Neural cell (in vitro differentiated cells): ENCODE measurements at regions not wholly inside any gene's neighbourhood (a gene's known extent, or its start where the extent isn't known, plus 50 kb on each side); places are given as distances from the start of the nearest gene placed in this dataset.

Experiments used
- EP300 ChIP-seq: fragments of 450-650 bp; conservative IDR thresholded peaks from 2 replicates; pipeline ENCODE4 v1.6.1; 2014; ENCODE audit warnings: antibody characterized with exemption, mild to moderate bottlenecking, moderate library complexity; ENCODE audit not compliant: poor library complexity, severe bottlenecking
- EZH2 ChIP-seq: fragments of 200-600, 300-800 bp; shearing (Covaris generic), sonication (generic); IDR thresholded peaks from 2 replicates; pipeline ENCODE4 v1.6.1; 2014; ENCODE audit warnings: antibody characterized with exemption, low read length, borderline replicate concordance, mild to moderate bottlenecking; ENCODE audit not compliant: insufficient read depth, poor library complexity, severe bottlenecking
- MXI1 ChIP-seq: fragments of 450-650 bp; conservative IDR thresholded peaks from 2 replicates; pipeline ENCODE4 v1.6.1; 2014; ENCODE audit warnings: antibody characterized with exemption, mild to moderate bottlenecking; ENCODE audit not compliant: poor library complexity, severe bottlenecking
- POLR2AphosphoS5 ChIP-seq: IDR thresholded peaks from 2 replicates; pipeline ENCODE4 v1.6.1; 2012
- RAD21 ChIP-seq: fragments of 450-650 bp; conservative IDR thresholded peaks from 2 replicates; pipeline ENCODE4 v1.6.1; 2014; ENCODE audit warnings: antibody characterized with exemption, mild to moderate bottlenecking, moderate library complexity
- SMC3 ChIP-seq: fragments of 450-650 bp; conservative IDR thresholded peaks from 2 replicates; pipeline ENCODE4 v1.6.1; 2014; ENCODE audit warnings: antibody characterized with exemption, mild to moderate bottlenecking, moderate library complexity; ENCODE audit not compliant: poor library complexity
- TAF1 ChIP-seq: IDR thresholded peaks from 2 replicates; pipeline ENCODE4 v1.6.1; 2012; ENCODE audit warnings: low read depth
- TF ChIP-seq, protein P1 (sequence below): IDR thresholded peaks from 2 replicates; pipeline ENCODE4 v1.6.1; 2012; ENCODE audit warnings: borderline replicate concordance
- TF ChIP-seq, protein P2 (sequence below): fragments of 450-650 bp; IDR thresholded peaks from 2 replicates; pipeline ENCODE4 v1.5.1; 2014; ENCODE audit warnings: antibody characterized with exemption, mild to moderate bottlenecking, moderate library complexity; ENCODE audit not compliant: poor library complexity, severe bottlenecking

DNA sequence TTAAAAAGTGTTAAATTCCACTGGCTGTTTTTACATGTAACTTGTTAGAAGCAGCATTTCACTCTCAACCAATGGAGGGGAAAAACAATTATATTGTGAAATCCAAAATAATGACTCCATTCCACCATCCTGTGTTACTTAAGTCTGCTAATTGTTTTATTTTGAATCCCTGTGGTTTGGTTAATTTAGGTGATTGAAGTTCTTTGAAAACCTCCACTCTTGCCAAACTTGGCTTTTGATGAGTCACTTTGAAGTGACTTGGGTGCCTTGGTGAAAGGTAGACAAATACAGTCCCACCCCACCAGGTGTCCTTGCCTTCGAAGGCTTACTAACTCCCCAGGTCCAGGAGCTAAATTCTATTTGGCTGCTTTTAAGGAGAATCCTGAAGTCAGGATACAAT, 1303.8 kb upstream of the NRXN1 start:
- TF ChIP-seq, protein P1, sequence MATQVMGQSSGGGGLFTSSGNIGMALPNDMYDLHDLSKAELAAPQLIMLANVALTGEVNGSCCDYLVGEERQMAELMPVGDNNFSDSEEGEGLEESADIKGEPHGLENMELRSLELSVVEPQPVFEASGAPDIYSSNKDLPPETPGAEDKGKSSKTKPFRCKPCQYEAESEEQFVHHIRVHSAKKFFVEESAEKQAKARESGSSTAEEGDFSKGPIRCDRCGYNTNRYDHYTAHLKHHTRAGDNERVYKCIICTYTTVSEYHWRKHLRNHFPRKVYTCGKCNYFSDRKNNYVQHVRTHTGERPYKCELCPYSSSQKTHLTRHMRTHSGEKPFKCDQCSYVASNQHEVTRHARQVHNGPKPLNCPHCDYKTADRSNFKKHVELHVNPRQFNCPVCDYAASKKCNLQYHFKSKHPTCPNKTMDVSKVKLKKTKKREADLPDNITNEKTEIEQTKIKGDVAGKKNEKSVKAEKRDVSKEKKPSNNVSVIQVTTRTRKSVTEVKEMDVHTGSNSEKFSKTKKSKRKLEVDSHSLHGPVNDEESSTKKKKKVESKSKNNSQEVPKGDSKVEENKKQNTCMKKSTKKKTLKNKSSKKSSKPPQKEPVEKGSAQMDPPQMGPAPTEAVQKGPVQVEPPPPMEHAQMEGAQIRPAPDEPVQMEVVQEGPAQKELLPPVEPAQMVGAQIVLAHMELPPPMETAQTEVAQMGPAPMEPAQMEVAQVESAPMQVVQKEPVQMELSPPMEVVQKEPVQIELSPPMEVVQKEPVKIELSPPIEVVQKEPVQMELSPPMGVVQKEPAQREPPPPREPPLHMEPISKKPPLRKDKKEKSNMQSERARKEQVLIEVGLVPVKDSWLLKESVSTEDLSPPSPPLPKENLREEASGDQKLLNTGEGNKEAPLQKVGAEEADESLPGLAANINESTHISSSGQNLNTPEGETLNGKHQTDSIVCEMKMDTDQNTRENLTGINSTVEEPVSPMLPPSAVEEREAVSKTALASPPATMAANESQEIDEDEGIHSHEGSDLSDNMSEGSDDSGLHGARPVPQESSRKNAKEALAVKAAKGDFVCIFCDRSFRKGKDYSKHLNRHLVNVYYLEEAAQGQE, result no peak
- TF ChIP-seq, protein P2, sequence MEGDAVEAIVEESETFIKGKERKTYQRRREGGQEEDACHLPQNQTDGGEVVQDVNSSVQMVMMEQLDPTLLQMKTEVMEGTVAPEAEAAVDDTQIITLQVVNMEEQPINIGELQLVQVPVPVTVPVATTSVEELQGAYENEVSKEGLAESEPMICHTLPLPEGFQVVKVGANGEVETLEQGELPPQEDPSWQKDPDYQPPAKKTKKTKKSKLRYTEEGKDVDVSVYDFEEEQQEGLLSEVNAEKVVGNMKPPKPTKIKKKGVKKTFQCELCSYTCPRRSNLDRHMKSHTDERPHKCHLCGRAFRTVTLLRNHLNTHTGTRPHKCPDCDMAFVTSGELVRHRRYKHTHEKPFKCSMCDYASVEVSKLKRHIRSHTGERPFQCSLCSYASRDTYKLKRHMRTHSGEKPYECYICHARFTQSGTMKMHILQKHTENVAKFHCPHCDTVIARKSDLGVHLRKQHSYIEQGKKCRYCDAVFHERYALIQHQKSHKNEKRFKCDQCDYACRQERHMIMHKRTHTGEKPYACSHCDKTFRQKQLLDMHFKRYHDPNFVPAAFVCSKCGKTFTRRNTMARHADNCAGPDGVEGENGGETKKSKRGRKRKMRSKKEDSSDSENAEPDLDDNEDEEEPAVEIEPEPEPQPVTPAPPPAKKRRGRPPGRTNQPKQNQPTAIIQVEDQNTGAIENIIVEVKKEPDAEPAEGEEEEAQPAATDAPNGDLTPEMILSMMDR, result no peak
- TF ChIP-seq TAF1 (no peak), MXI1 (no peak), EP300 (no peak), EZH2 (no peak), RAD21 (no peak), POLR2AphosphoS5 (no peak), SMC3 (no peak)
